Endothelial cell of umbilical vein (primary cell): ENCODE measurements at regions not wholly inside any gene's neighbourhood (a gene's known extent, or its start where the extent isn't known, plus 50 kb on each side); places are given as distances from the start of the nearest gene placed in this dataset.

Experiments
- EZH2 ChIP-seq: IDR thresholded peaks from 2 replicates; pipeline ENCODE4 v1.6.1; 2012; ENCODE audit warnings: borderline replicate concordance, low read depth, mild to moderate bottlenecking, moderate library complexity, low read length, inconsistent platforms; ENCODE audit not compliant: severe bottlenecking
- JUN ChIP-seq: IDR thresholded peaks from 2 replicates; pipeline ENCODE4 v1.6.1; 2011; ENCODE audit warnings: borderline replicate concordance, low read depth; ENCODE audit not compliant: insufficient read length, insufficient read depth
- MYC ChIP-seq: IDR thresholded peaks from one replicate; pipeline ENCODE4 v1.6.1; 2011; ENCODE audit warnings: mild to moderate bottlenecking, low read depth, low read length
- POLR2A ChIP-seq: IDR thresholded peaks from 2 replicates; pipeline ENCODE4 v1.6.1; 2012; ENCODE audit warnings: low read depth, mild to moderate bottlenecking, control low read depth, low read length
- POLR2AphosphoS5 ChIP-seq: IDR thresholded peaks from 2 replicates; pipeline ENCODE4 v1.6.1; 2012; ENCODE audit warnings: low read depth, mild to moderate bottlenecking, control low read depth, low read length, moderate library complexity; ENCODE audit not compliant: insufficient read depth
- TF ChIP-seq, protein P1 (sequence below), 2 donors: IDR thresholded peaks; 1 replicate in 1 of 2; 2 replicates in 1 of 2; pipeline ENCODE4 v1.5.1; 2011; ENCODE audit warnings: low read length in 2 of 2, mild to moderate bottlenecking in 2 of 2, moderate library complexity in 2 of 2, control low read depth in 1 of 2, inconsistent platforms in 1 of 2, low read depth in 1 of 2; ENCODE audit not compliant: insufficient read depth in 1 of 2; ENCODE audit errors: extremely low read depth in 1 of 2
- TF ChIP-seq, protein P2 (sequence below): IDR thresholded peaks from 2 replicates; pipeline ENCODE4 v1.6.1; 2011; ENCODE audit not compliant: insufficient read depth, insufficient read length

DNA sequence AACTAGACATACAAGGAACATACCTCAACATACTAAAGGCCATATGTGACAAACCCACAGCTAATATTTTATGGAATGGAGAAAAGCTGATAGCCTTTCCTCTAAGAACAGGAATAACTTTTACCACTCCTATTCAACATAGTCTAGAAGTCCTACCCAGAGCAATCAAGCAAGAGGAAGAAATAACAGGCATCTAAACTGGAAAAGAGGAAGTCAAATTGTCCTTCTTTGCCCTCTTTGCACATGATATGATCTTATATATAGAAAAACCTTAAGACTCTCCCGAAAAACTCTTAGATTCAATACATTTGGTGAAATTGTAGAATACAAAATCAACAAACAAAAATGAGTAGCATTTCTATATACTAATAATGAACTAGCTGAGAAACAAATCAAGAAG lies 110.0 kb downstream of the ATP23 start:
- TF ChIP-seq, protein P1, sequence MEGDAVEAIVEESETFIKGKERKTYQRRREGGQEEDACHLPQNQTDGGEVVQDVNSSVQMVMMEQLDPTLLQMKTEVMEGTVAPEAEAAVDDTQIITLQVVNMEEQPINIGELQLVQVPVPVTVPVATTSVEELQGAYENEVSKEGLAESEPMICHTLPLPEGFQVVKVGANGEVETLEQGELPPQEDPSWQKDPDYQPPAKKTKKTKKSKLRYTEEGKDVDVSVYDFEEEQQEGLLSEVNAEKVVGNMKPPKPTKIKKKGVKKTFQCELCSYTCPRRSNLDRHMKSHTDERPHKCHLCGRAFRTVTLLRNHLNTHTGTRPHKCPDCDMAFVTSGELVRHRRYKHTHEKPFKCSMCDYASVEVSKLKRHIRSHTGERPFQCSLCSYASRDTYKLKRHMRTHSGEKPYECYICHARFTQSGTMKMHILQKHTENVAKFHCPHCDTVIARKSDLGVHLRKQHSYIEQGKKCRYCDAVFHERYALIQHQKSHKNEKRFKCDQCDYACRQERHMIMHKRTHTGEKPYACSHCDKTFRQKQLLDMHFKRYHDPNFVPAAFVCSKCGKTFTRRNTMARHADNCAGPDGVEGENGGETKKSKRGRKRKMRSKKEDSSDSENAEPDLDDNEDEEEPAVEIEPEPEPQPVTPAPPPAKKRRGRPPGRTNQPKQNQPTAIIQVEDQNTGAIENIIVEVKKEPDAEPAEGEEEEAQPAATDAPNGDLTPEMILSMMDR (IDR thresholded peaks at IDR 0.05; ENCODE audit: extremely low read depth in 1 of 2, insufficient read depth in 1 of 2, low read depth in 1 of 2, low read length in 2 of 2), result no peak
- no peak for TF ChIP-seq POLR2A
- TF ChIP-seq POLR2AphosphoS5, result no peak
- no peak for TF ChIP-seq MYC
- TF ChIP-seq, protein P2, sequence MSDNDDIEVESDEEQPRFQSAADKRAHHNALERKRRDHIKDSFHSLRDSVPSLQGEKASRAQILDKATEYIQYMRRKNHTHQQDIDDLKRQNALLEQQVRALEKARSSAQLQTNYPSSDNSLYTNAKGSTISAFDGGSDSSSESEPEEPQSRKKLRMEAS, result no peak
- TF ChIP-seq EZH2, result no peak
- no peak for TF ChIP-seq JUN
